ENCODE measurements at regions not wholly inside any gene's neighbourhood (a gene's known extent, or its start where the extent isn't known, plus 50 kb on each side); places are given as distances from the start of the nearest gene placed in this dataset.
"Not testable (repeated sequence)": the region's sequence is repeated elsewhere in the genome, so short reads cannot be mapped to it uniquely, and the experiment has no call there.

GRCh38 chr4:31023742-31024141 lies 303.6 kb downstream of the PCDH7 start:
- Histone ChIP-seq H3K79me1 (ENCODE audit: insufficient read depth, low read depth, low read length, poor library complexity, severe bottlenecking) (no peaks in the 10 kb centered on the region), H2AK5ac (ENCODE audit: insufficient read length, low read length) (no peak overlapping the region), H3K79me2 (ENCODE audit: insufficient read depth, low read length) (no peaks in the 10 kb centered on the region), H3K9ac (ENCODE audit: extremely low read depth, insufficient read length, low read length) (no peak overlapping the region), H3K23ac (ENCODE audit: insufficient read length, low read depth, low read length) (no peak overlapping the region), H2BK20ac (ENCODE audit: low read depth, low read length, poor library complexity, severe bottlenecking) (no peak overlapping the region), H3K27me3 (ENCODE audit: insufficient read depth, low read length) (no peaks in the 10 kb centered on the region), H3K56ac (ENCODE audit: insufficient read length, low read depth, low read length) (no peak overlapping the region), H2BK5ac (ENCODE audit: insufficient read length, low read length) (no peak overlapping the region), H3T11ph (ENCODE audit: low read length) (no peak overlapping the region), H4K8ac (replicated peaks; ENCODE audit: insufficient read length, low read depth, low read length) (no peak overlapping the region), H2BK15ac (ENCODE audit: low read depth, low read length) (no peak overlapping the region), H3K9me3 (ENCODE audit: control insufficient read depth, low read depth, low read length) (no peaks in the 10 kb centered on the region), H4K20me1 (ENCODE audit: control insufficient read depth, insufficient read depth, insufficient read length) (no peaks in the 10 kb centered on the region), H2BK120ac (ENCODE audit: low read depth, low read length, poor library complexity, severe bottlenecking) (no peak overlapping the region), H3K23me2 (ENCODE audit: insufficient read length, low read depth, low read length, poor library complexity, severe bottlenecking) (no peaks in the 10 kb centered on the region), H2BK12ac (ENCODE audit: insufficient read length, low read depth, low read length) (no peak overlapping the region), H4K5ac (ENCODE audit: insufficient read length, low read depth, low read length) (no peak overlapping the region), H3K27ac (ENCODE audit: insufficient read length, low read depth, low read length) (no peak overlapping the region), H3K4me1 (ENCODE audit: insufficient read depth, low read length) (no peaks in the 10 kb centered on the region), H3K14ac (ENCODE audit: insufficient read depth, low read length) (no peak overlapping the region), H3K4ac (ENCODE audit: low read depth, low read length) (no peak overlapping the region), H3K4me2 (ENCODE audit: insufficient read depth, insufficient read length, low read length) (no peak overlapping the region), H4K91ac (ENCODE audit: insufficient read length, low read depth, low read length) (no peak overlapping the region), H3K18ac (ENCODE audit: insufficient read length, low read depth, low read length) (no peak overlapping the region), H2AFZ (ENCODE audit: low read length) (no peak overlapping the region)
- Mint-ChIP-seq H3K27ac (no peak overlapping the region), H3K4me1 (peaks cover 4 to 14% of the 10 kb centered on the region in 2 experiments), H3K27me3 (ENCODE audit: low read depth) (no peaks in the 10 kb centered on the region), H3K36me3 (ENCODE audit: insufficient read depth in 1 of 3, low read depth in 3 of 3) (no peaks in the 10 kb centered on the region), H3K4me3 (no peak overlapping the region), H3K9me3 (no peaks in the 10 kb centered on the region)
- no peak for DNase-seq
- no CpG with 5 or more reads among the region's 2 CpGs for WGBS (ENCODE audit: extremely low coverage, insufficient read length, low lambda C conversion rate)
- TF ChIP-seq, protein P1, sequence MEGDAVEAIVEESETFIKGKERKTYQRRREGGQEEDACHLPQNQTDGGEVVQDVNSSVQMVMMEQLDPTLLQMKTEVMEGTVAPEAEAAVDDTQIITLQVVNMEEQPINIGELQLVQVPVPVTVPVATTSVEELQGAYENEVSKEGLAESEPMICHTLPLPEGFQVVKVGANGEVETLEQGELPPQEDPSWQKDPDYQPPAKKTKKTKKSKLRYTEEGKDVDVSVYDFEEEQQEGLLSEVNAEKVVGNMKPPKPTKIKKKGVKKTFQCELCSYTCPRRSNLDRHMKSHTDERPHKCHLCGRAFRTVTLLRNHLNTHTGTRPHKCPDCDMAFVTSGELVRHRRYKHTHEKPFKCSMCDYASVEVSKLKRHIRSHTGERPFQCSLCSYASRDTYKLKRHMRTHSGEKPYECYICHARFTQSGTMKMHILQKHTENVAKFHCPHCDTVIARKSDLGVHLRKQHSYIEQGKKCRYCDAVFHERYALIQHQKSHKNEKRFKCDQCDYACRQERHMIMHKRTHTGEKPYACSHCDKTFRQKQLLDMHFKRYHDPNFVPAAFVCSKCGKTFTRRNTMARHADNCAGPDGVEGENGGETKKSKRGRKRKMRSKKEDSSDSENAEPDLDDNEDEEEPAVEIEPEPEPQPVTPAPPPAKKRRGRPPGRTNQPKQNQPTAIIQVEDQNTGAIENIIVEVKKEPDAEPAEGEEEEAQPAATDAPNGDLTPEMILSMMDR (conservative IDR thresholded peaks at IDR 0.05) = no peak

DNA sequence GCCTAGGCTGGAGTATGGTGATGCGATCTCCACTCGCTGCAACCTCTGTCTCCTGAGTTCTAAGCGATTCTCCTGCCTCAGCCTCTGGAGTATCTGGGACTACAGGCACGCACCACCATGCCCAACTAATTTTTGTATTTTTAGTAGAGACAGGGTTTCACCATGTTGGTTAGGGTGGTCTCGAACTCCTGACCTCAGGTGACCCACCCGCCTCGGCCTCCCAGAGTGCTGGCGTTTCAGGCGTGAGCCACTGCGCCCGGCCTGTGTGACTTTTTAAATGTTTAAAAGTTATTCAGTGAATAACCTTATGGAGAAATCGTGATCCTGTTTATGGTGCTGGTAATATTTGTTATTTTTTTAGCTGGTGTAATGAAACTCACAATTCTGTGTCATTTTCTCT lies 304.6 kb downstream of the PCDH7 start:
- not testable (repeated sequence) for H3K36me3 Mint-ChIP-seq (ENCODE audit: insufficient read depth in 1 of 3, low read depth in 3 of 3); H4K8ac ChIP-seq (replicated peaks; ENCODE audit: insufficient read length, low read depth, low read length); H2AFZ ChIP-seq (ENCODE audit: low read length); H3K27ac ChIP-seq (ENCODE audit: insufficient read length, low read depth, low read length); DNase-seq; H3K14ac ChIP-seq (ENCODE audit: insufficient read depth, low read length); H3K4me3 Mint-ChIP-seq; H3K23me2 ChIP-seq (ENCODE audit: insufficient read length, low read depth, low read length, poor library complexity, severe bottlenecking); H2BK120ac ChIP-seq (ENCODE audit: low read depth, low read length, poor library complexity, severe bottlenecking); H3K79me1 ChIP-seq (ENCODE audit: insufficient read depth, low read depth, low read length, poor library complexity, severe bottlenecking); H3K27ac Mint-ChIP-seq; H3K79me2 ChIP-seq (ENCODE audit: insufficient read depth, low read length); H3K27me3 Mint-ChIP-seq (ENCODE audit: low read depth); H3T11ph ChIP-seq (ENCODE audit: low read length); H3K4me2 ChIP-seq (ENCODE audit: insufficient read depth, insufficient read length, low read length); H4K5ac ChIP-seq (ENCODE audit: insufficient read length, low read depth, low read length); H2AK5ac ChIP-seq (ENCODE audit: insufficient read length, low read length); H3K27me3 ChIP-seq (ENCODE audit: insufficient read depth, low read length); H3K18ac ChIP-seq (ENCODE audit: insufficient read length, low read depth, low read length); H2BK15ac ChIP-seq (ENCODE audit: low read depth, low read length); H2BK12ac ChIP-seq (ENCODE audit: insufficient read length, low read depth, low read length); H3K9ac ChIP-seq (ENCODE audit: extremely low read depth, insufficient read length, low read length); H3K4ac ChIP-seq (ENCODE audit: low read depth, low read length); H4K91ac ChIP-seq (ENCODE audit: insufficient read length, low read depth, low read length); H3K9me3 ChIP-seq (ENCODE audit: control insufficient read depth, low read depth, low read length); H2BK20ac ChIP-seq (ENCODE audit: low read depth, low read length, poor library complexity, severe bottlenecking); H2BK5ac ChIP-seq (ENCODE audit: insufficient read length, low read length); H4K20me1 ChIP-seq (ENCODE audit: control insufficient read depth, insufficient read depth, insufficient read length); H3K4me1 ChIP-seq (ENCODE audit: insufficient read depth, low read length); H3K23ac ChIP-seq (ENCODE audit: insufficient read length, low read depth, low read length); H3K56ac ChIP-seq (ENCODE audit: insufficient read length, low read depth, low read length); H3K9me3 Mint-ChIP-seq
- peaks cover 11 to 19% of the 10 kb centered on the region in 2 experiments for H3K4me1 Mint-ChIP-seq
- no CpG with 5 or more reads among the region's 12 CpGs for WGBS (ENCODE audit: extremely low coverage, insufficient read length, low lambda C conversion rate)

Measured in H9 (cell line).